ENCODE measurements at regions not wholly inside any gene's neighbourhood (a gene's known extent, or its start where the extent isn't known, plus 50 kb on each side); places are given as distances from the start of the nearest gene placed in this dataset.

GRCh38 chr4:30844861-30845582 is 124.9 kb downstream of the PCDH7 start:
- H3K9me3 Mint-ChIP-seq, result no peaks in the 10 kb centered on the region
- intact Hi-C loops (cut with micrococcal nuclease), result no loop called here

GRCh38 chr4:30847167-30847566 is 127.0 kb downstream of the PCDH7 start:
- H3K9me3 Mint-ChIP-seq, result no peaks in the 10 kb centered on the region
- H3K4me3 Mint-ChIP-seq, result no peak overlapping the region
- no peaks in the 10 kb centered on the region for H3K27me3 Mint-ChIP-seq
- no peaks in the 10 kb centered on the region for H3K4me1 Mint-ChIP-seq
- no peak overlapping the region for H3K27ac Mint-ChIP-seq
- no peaks in the 10 kb centered on the region for H3K36me3 Mint-ChIP-seq (ENCODE audit: low read depth)
- no peak for DNase-seq
- intact Hi-C loops (cut with micrococcal nuclease), result no loop called here

More at GRCh38 chr4:30844861-30845582, 124.9 kb downstream of the PCDH7 start:
- DNase-seq, result no peak
- Mint-ChIP-seq H3K36me3 (ENCODE audit: low read depth) (no peaks in the 10 kb centered on the region), H3K27ac (no peak overlapping the region), H3K4me1 (no peaks in the 10 kb centered on the region), H3K27me3 (no peaks in the 10 kb centered on the region), H3K4me3 (no peak overlapping the region)

GRCh38 chr4:30847958-30848357 is 127.8 kb downstream of the PCDH7 start:
- no peaks in the 10 kb centered on the region for H3K4me1 Mint-ChIP-seq
- H3K27me3 Mint-ChIP-seq, result no peaks in the 10 kb centered on the region
- no peak overlapping the region for H3K4me3 Mint-ChIP-seq
- intact Hi-C loops (cut with micrococcal nuclease), result no loop called here
- DNase-seq, result no peak
- H3K9me3 Mint-ChIP-seq, result no peaks in the 10 kb centered on the region
- H3K36me3 Mint-ChIP-seq (ENCODE audit: low read depth), result no peaks in the 10 kb centered on the region
- H3K27ac Mint-ChIP-seq, result no peak overlapping the region

- H3K36me3 Mint-ChIP-seq (ENCODE audit: low read depth), result no peaks in the 10 kb centered on the region
- H3K27me3 Mint-ChIP-seq, result no peaks in the 10 kb centered on the region
- DNase-seq, result no peak
- H3K9me3 Mint-ChIP-seq, result no peaks in the 10 kb centered on the region
- H3K4me1 Mint-ChIP-seq, result no peaks in the 10 kb centered on the region
- intact Hi-C loops (cut with micrococcal nuclease), result no loop called here
- no peak overlapping the region for H3K4me3 Mint-ChIP-seq
- H3K27ac Mint-ChIP-seq, result no peak overlapping the region
These were observed 134.4 kb downstream of the PCDH7 start for GRCh38 chr4:30854531-30854930.

GRCh38 chr4:30855232-30855631 is 135.1 kb downstream of the PCDH7 start:
- DNase-seq, result no peak
- no peaks in the 10 kb centered on the region for H3K9me3 Mint-ChIP-seq
- H3K27me3 Mint-ChIP-seq, result no peaks in the 10 kb centered on the region
- intact Hi-C loops (cut with micrococcal nuclease), result no loop called here
- H3K4me3 Mint-ChIP-seq, result no peak overlapping the region
- H3K36me3 Mint-ChIP-seq (ENCODE audit: low read depth), result no peaks in the 10 kb centered on the region
- no peak overlapping the region for H3K27ac Mint-ChIP-seq
- no peaks in the 10 kb centered on the region for H3K4me1 Mint-ChIP-seq

GRCh38 chr4:30856795-30857564 is 136.8 kb downstream of the PCDH7 start:
- H3K9me3 Mint-ChIP-seq, result no peaks in the 10 kb centered on the region
- no peaks in the 10 kb centered on the region for H3K4me1 Mint-ChIP-seq
- DNase-seq, result no peak
- H3K4me3 Mint-ChIP-seq, result no peak overlapping the region
- H3K36me3 Mint-ChIP-seq (ENCODE audit: low read depth), result no peaks in the 10 kb centered on the region
- no peaks in the 10 kb centered on the region for H3K27me3 Mint-ChIP-seq
- no peak overlapping the region for H3K27ac Mint-ChIP-seq
- intact Hi-C loops (cut with micrococcal nuclease), result no loop called here

GRCh38 chr4:30860978-30861377 is 140.8 kb downstream of the PCDH7 start:
- H3K36me3 Mint-ChIP-seq (ENCODE audit: low read depth), result no peaks in the 10 kb centered on the region
- H3K4me3 Mint-ChIP-seq, result no peak overlapping the region
- no peak for DNase-seq
- no peaks in the 10 kb centered on the region for H3K4me1 Mint-ChIP-seq
- intact Hi-C loops (cut with micrococcal nuclease), result no loop called here
- H3K27ac Mint-ChIP-seq, result no peak overlapping the region
- no peaks in the 10 kb centered on the region for H3K27me3 Mint-ChIP-seq
- H3K9me3 Mint-ChIP-seq, result peaks cover 4% of the 10 kb centered on the region

GRCh38 chr4:30862196-30862595 is 142.0 kb downstream of the PCDH7 start:
- H3K4me1 Mint-ChIP-seq, result no peaks in the 10 kb centered on the region
- no peak for DNase-seq
- H3K9me3 Mint-ChIP-seq, result peaks cover 4% of the 10 kb centered on the region
- H3K27ac Mint-ChIP-seq, result no peak overlapping the region
- no peaks in the 10 kb centered on the region for H3K36me3 Mint-ChIP-seq (ENCODE audit: low read depth)
- intact Hi-C loops (cut with micrococcal nuclease), result no loop called here
- no peak overlapping the region for H3K4me3 Mint-ChIP-seq
- no peaks in the 10 kb centered on the region for H3K27me3 Mint-ChIP-seq

GRCh38 chr4:30863021-30863420 is 142.9 kb downstream of the PCDH7 start:
- H3K27ac Mint-ChIP-seq, result no peak overlapping the region
- H3K4me1 Mint-ChIP-seq, result no peaks in the 10 kb centered on the region
- peaks cover 4% of the 10 kb centered on the region for H3K9me3 Mint-ChIP-seq
- H3K27me3 Mint-ChIP-seq, result no peaks in the 10 kb centered on the region
- DNase-seq, result no peak
- intact Hi-C loops (cut with micrococcal nuclease), result no loop called here
- H3K4me3 Mint-ChIP-seq, result no peak overlapping the region
- no peaks in the 10 kb centered on the region for H3K36me3 Mint-ChIP-seq (ENCODE audit: low read depth)

GRCh38 chr4:30865691-30866090 is 145.5 kb downstream of the PCDH7 start:
- intact Hi-C loops (cut with micrococcal nuclease), result no loop called here
- Mint-ChIP-seq H3K4me3 (no peak overlapping the region), H3K27ac (no peak overlapping the region), H3K4me1 (no peaks in the 10 kb centered on the region), H3K36me3 (ENCODE audit: low read depth) (no peaks in the 10 kb centered on the region), H3K27me3 (no peaks in the 10 kb centered on the region), H3K9me3 (peaks cover 4% of the 10 kb centered on the region)
- no peak for DNase-seq

- no peak overlapping the region for H3K27ac Mint-ChIP-seq
- no peak for DNase-seq
- no peak overlapping the region for H3K4me3 Mint-ChIP-seq
- H3K9me3 Mint-ChIP-seq, result peaks cover 4% of the 10 kb centered on the region
- intact Hi-C loops (cut with micrococcal nuclease), result no loop called here
- no peaks in the 10 kb centered on the region for H3K4me1 Mint-ChIP-seq
- H3K27me3 Mint-ChIP-seq, result no peaks in the 10 kb centered on the region
- H3K36me3 Mint-ChIP-seq (ENCODE audit: low read depth), result no peaks in the 10 kb centered on the region
These were observed 146.2 kb downstream of the PCDH7 start for GRCh38 chr4:30866346-30866745.

GRCh38 chr4:30866907-30867306 is 146.7 kb downstream of the PCDH7 start:
- Mint-ChIP-seq H3K9me3 (peaks cover 4% of the 10 kb centered on the region), H3K4me1 (no peaks in the 10 kb centered on the region), H3K27me3 (no peaks in the 10 kb centered on the region), H3K27ac (no peak overlapping the region), H3K4me3 (no peak overlapping the region), H3K36me3 (ENCODE audit: low read depth) (no peaks in the 10 kb centered on the region)
- intact Hi-C loops (cut with micrococcal nuclease), result no loop called here
- no peak for DNase-seq

GRCh38 chr4:30867427-30867826 is 147.3 kb downstream of the PCDH7 start:
- Mint-ChIP-seq H3K9me3 (peaks cover 4% of the 10 kb centered on the region), H3K27me3 (no peaks in the 10 kb centered on the region), H3K36me3 (ENCODE audit: low read depth) (no peaks in the 10 kb centered on the region), H3K4me1 (no peaks in the 10 kb centered on the region), H3K27ac (no peak overlapping the region), H3K4me3 (no peak overlapping the region)
- no peak for DNase-seq
- intact Hi-C loops (cut with micrococcal nuclease), result no loop called here

- no peak for DNase-seq
- no peak overlapping the region for H3K27ac Mint-ChIP-seq
- no peaks in the 10 kb centered on the region for H3K27me3 Mint-ChIP-seq
- H3K4me3 Mint-ChIP-seq, result no peak overlapping the region
- intact Hi-C loops (cut with micrococcal nuclease), result no loop called here
- no peaks in the 10 kb centered on the region for H3K36me3 Mint-ChIP-seq (ENCODE audit: low read depth)
- H3K9me3 Mint-ChIP-seq, result peaks cover 4% of the 10 kb centered on the region
- no peaks in the 10 kb centered on the region for H3K4me1 Mint-ChIP-seq
These were observed 148.1 kb downstream of the PCDH7 start for GRCh38 chr4:30868111-30868895.
